Neural progenitor cell (in vitro differentiated cells): ENCODE measurements at regions not wholly inside any gene's neighbourhood (a gene's known extent, or its start where the extent isn't known, plus 50 kb on each side); places are given as distances from the start of the nearest gene placed in this dataset.

Source experiments
- EZH2 ChIP-seq: fragments of 200-600 bp; sonication (generic); IDR thresholded peaks from 2 replicates; pipeline ENCODE4 v1.6.1; 2017; ENCODE audit warnings: antibody characterized with exemption, mild to moderate bottlenecking, moderate library complexity
- EZH2phosphoT487 ChIP-seq: fragments of 200-600 bp; sonication (generic); IDR thresholded peaks from 2 replicates; pipeline ENCODE4 v1.6.1; 2017; ENCODE audit warnings: antibody characterized with exemption
- TF ChIP-seq, protein P1 (sequence below): fragments of 200-600 bp; sonication (generic); IDR thresholded peaks from 2 replicates; pipeline ENCODE4 v1.5.1; 2017; ENCODE audit warnings: antibody characterized with exemption, mild to moderate bottlenecking

DNA sequence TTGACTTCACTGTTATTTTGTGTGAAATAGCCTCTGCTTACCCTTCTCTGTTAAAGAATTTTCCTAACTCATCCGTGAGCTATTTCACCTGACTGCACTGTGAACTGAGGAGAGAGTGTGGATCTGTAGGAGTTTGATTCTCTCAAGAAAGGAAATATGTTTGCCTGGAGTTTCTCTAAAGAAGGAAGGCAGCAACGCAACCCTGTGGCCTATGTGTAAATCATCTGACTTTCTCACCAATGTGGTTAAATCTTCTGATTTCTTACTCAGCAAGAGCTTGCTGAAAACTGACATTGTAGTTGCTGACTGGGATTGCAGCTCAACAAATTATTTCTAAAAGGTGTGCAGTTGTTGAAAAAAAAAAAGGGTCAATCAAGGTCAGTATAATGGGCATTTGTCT, 153.9 kb upstream of the PELI1 start:
- TF ChIP-seq, protein P1, sequence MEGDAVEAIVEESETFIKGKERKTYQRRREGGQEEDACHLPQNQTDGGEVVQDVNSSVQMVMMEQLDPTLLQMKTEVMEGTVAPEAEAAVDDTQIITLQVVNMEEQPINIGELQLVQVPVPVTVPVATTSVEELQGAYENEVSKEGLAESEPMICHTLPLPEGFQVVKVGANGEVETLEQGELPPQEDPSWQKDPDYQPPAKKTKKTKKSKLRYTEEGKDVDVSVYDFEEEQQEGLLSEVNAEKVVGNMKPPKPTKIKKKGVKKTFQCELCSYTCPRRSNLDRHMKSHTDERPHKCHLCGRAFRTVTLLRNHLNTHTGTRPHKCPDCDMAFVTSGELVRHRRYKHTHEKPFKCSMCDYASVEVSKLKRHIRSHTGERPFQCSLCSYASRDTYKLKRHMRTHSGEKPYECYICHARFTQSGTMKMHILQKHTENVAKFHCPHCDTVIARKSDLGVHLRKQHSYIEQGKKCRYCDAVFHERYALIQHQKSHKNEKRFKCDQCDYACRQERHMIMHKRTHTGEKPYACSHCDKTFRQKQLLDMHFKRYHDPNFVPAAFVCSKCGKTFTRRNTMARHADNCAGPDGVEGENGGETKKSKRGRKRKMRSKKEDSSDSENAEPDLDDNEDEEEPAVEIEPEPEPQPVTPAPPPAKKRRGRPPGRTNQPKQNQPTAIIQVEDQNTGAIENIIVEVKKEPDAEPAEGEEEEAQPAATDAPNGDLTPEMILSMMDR, result no peak
- no peak for TF ChIP-seq EZH2phosphoT487
- no peak for TF ChIP-seq EZH2
